Activated gamma-delta T cell treated with Interleukin-2 at 50 U/mL for 16 hours (primary cell): ENCODE measurements at regions not wholly inside any gene's neighbourhood (a gene's known extent, or its start where the extent isn't known, plus 50 kb on each side); places are given as distances from the start of the nearest gene placed in this dataset.
"Not testable (repeated sequence)": the region's sequence is repeated elsewhere in the genome, so short reads cannot be mapped to it uniquely, and the experiment has no call there.

ENCODE experiments used
- DNase-seq: peaks from one replicate; pipeline ENCODE4 v3.0.0-alpha.2; 2020

GRCh38 chr9:99488131-99489059 is 266.3 kb downstream of the SEC61B start:
- no peak for DNase-seq

- no peak for DNase-seq
Observed at GRCh38 chr9:99489060-99489413, 267.0 kb downstream of the SEC61B start.

GRCh38 chr9:99490729-99491128 is 268.6 kb downstream of the SEC61B start:
- no peak for DNase-seq

- no peak for DNase-seq
Observed at GRCh38 chr9:99491408-99492158, 269.5 kb downstream of the SEC61B start.

GRCh38 chr9:99497641-99498040 is 275.6 kb downstream of the SEC61B start:
- no peak for DNase-seq

- not testable (repeated sequence) for DNase-seq
Observed at GRCh38 chr9:99498979-99499378, 276.9 kb downstream of the SEC61B start.

- no peak for DNase-seq
Observed at GRCh38 chr9:99505936-99506335, 283.9 kb downstream of the SEC61B start.

GRCh38 chr9:99506747-99507348 is 284.8 kb downstream of the SEC61B start:
- no peak for DNase-seq

GRCh38 chr9:99509065-99509745 is 287.1 kb downstream of the SEC61B start:
- no peak for DNase-seq

GRCh38 chr9:99509900-99510535 is 287.9 kb downstream of the SEC61B start:
- DNase-seq: no peak

GRCh38 chr9:99511723-99512122 is 289.6 kb downstream of the SEC61B start:
- no peak for DNase-seq

- DNase-seq: no peak
Observed at GRCh38 chr9:99513441-99514112, 291.5 kb downstream of the SEC61B start.

- DNase-seq: no peak
Observed at GRCh38 chr9:99515093-99515492, 293.0 kb downstream of the SEC61B start.

- no peak for DNase-seq
Observed at GRCh38 chr9:99515895-99516656, 294.0 kb downstream of the SEC61B start.

GRCh38 chr9:99516657-99517049 is 294.6 kb downstream of the SEC61B start:
- no peak for DNase-seq

- no peak for DNase-seq
Observed at GRCh38 chr9:99523838-99524237, 297.8 kb upstream of the NR4A3 start.

GRCh38 chr9:99531313-99531712 is 290.4 kb upstream of the NR4A3 start:
- DNase-seq: no peak

GRCh38 chr9:99533421-99533820 is 288.3 kb upstream of the NR4A3 start:
- no peak for DNase-seq

GRCh38 chr9:99537996-99538395 is 283.7 kb upstream of the NR4A3 start:
- no peak for DNase-seq

- DNase-seq: no peak
Observed at GRCh38 chr9:99544526-99544925, 277.2 kb upstream of the NR4A3 start.

- no peak for DNase-seq
Observed at GRCh38 chr9:99549441-99549840, 272.2 kb upstream of the NR4A3 start.
